GM19351 (cell line): ENCODE measurements at regions not wholly inside any gene's neighbourhood (a gene's known extent, or its start where the extent isn't known, plus 50 kb on each side); places are given as distances from the start of the nearest gene placed in this dataset.
A peak's percentile ranks its signal among the peaks of the same experiment; 100 is the strongest.

Source experiments
- ATAC-seq: cut with Tn5 transposase; IDR thresholded peaks from one replicate; pipeline ENCODE4 v1.9.1; 2021; ENCODE audit warnings: mild to moderate bottlenecking, moderate library complexity; ENCODE audit not compliant: unreplicated experiment

DNA sequence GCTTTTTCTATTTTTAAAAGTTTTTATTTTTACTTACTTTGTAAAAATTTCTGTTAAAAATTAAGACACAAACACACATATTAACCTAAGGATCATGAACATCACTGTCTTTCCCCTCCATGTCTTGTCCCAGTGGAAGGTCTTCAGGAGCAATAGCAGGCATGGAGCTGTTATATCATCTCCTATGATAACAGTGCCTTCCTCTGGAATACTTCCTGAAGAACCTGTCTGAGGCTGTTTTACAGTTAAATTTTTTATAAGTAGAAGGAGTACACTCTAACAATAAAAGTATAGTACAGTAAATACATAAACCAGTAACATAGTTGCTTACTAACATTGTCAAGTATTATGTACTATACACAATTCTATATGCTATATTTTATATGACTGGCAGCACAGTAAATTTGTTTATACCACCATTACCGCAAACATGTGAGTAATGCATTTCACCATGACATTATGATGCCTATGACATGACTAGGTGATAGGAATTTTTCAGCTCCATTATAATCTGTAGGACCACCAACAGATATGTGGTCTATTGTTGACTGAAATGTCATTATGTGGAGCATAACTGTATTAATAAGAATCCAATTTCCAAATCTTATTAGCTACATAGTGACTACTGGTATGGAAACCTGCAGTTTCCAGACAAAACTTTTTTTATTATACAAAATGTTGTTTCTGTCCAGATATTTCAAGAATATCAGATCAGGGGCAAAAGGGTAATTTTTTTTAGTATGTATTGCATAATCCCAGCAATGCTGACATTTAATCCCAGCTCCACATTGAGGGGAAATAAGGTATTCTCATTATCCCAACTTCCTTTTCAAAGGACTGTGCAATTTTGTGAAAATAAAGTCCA is 337.2 kb upstream of the SLC39A10 start:
- no peak for ATAC-seq

DNA sequence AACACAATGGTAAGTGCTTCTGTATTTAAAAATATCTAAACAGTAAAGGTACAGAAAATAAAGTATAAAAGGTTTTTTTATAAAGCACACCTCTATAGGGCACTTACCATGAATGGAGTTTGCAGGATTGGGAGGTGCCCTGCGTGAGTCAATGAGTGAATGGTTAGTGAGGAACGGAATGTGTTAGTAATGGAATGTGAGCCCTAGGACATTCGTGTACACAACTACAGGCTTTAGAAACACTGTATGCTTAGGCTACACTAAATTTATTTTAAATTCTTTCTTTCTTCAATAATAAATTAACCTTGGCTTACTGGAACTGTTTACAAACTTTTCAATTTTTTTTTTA is 337.9 kb upstream of the SLC39A10 start:
- no peak for ATAC-seq

- peak; percentile 45 for ATAC-seq
Measured at GRCh38 chr2:195318440-195319111, 338.4 kb upstream of the SLC39A10 start.

DNA sequence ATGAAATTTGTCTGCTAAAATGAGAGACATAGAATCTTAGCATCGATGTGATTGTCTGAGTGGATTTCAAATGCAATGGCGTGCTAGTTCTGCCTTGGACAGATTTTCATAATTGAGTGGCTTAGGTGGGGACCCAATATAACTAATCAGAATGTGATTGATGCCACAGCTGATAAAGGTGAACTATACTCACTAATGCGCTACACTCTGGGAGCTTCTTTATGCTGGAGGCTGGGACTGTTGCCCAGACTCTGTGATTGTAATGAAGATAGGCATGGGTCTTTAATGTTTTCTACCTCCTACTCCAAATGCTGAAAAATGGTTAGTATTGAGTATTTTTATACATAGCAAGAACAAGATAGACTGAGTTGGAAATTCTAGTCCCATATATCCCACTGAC is 339.5 kb upstream of the SLC39A10 start:
- no peak for ATAC-seq

DNA sequence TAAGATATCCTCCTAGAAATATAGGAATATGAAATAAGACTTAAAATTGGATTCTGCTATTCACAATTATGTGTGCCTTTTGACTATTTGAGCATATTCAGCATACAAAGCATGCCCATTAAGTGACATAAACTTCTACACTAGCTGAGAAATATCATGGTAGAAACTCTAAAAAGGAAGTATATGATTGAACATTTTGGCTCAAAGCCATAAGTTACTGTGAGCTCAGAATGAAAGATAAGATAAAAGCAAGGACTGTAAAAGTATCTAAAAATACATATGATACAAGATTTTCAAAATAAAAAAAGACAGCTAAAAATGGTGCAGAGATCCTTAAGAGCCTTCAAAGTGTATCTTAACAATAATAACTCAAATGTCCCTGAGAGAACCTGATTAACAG is 340.5 kb upstream of the SLC39A10 start:
- ATAC-seq, result no peak

DNA sequence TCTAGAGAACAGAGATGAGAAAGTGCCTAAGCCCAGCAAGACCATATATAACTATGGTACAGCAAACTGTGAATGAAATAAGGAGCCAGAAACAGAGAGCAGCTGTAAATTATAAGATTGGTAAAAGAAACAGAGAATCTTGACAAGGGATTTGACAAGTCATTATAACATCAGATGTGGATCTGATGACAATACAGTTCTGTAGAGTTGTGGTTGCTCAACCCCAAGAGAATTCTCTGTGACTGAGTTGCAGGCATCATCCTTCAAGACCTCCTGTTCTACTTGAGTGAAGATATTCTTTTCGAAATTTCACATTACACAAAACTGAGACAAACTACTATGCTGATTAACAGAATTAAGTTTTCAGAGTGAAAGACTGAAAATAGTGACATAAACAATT is 343.1 kb upstream of the SLC39A10 start:
- peak; percentile 45 for ATAC-seq

GRCh38 chr2:195312662-195313061 is 344.4 kb upstream of the SLC39A10 start:
- no peak for ATAC-seq

DNA sequence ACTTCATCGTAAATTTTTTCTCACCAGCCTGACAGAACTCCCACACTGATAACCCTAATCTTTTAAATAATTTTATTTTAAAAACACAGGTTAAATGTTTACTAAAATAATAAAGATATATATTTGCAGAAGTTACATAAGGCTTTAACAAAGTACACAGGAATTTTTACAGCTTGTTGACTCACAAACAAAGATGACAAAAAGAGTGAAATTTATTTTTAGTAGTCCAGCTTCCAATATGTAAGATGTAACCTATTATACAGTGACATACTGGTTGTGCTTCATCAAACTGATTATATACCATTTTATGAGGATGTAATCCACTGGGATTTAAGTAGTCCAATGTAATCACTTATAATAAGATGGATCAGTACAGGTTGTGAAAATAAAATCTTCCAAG is 348.9 kb upstream of the SLC39A10 start:
- ATAC-seq, result no peak

DNA sequence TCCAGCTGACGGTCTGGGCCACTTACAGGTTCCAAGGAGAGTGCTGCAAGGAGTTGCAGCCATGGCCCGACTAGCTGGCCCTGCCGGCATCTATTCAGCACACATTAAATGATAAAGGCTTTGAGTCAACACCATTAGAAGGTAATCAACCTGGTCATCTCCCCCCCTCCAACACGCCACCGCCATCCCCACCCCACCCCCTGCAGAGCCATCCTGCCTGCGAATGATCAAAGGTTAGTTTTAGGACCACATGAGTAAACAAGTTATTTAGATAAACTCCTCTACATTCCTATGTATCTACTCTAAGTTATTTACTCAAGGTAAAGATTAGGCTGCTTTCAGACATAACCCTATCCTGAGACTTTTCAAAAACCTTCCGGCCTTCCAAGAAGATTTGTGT is 349.3 kb upstream of the SLC39A10 start:
- ATAC-seq, result no peak

DNA sequence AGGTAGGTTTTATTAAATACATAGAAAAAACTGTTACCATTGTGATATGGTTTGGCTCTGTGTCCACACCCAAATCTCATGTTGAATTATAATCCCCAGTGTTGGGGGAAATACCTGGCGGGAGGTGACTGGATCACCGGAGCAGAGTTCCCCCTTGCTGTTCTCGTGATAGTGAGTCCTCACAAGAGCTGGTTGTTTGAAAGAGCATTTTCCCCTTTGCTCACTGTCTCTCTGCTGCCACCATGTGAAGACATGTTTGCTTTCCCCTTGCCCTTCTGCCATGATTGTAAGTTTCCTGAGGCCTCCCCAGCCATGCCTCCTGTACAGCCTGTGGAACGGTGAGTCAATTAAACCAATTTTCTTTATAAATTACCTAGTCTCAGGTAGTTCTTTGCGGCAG is 352.7 kb upstream of the SLC39A10 start:
- ATAC-seq, result peak; percentile 78

GRCh38 chr2:195300631-195301030 is 356.4 kb upstream of the SLC39A10 start:
- no peak for ATAC-seq

GRCh38 chr2:195299600-195299999 is 357.4 kb upstream of the SLC39A10 start:
- no peak for ATAC-seq

GRCh38 chr2:195296490-195296889 is 360.5 kb upstream of the SLC39A10 start:
- no peak for ATAC-seq

- ATAC-seq, result no peak
Measured at GRCh38 chr2:195289081-195289480, 367.9 kb upstream of the SLC39A10 start.

- ATAC-seq, result no peak
Measured at GRCh38 chr2:195279840-195280427, 377.1 kb upstream of the SLC39A10 start.

DNA sequence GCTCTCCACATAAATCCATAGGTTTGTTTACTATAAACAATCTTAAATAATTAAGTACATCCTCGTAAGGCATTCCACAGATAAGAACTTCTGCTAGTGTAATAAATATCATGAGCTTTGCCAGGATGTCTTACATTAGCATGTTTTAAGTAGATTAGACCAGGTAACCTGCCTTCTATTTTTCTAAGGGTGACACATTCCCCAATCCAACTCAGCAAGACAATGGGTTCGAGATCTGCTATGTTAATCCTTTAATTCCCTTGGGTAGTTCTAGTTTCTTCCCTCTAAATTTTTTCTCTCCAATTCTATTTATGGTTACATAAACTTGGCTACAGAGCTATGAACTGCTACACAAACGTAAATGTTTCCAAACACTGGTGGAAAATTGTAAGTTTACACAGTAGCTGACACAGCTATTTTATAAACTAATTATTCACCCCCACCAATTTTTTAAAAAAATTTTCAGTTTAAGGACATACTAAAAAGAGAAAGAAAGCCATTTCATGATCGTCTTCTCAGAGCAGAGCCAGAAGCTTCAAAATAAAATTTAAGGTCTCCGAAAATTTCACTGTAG is 386.5 kb upstream of the SLC39A10 start:
- no peak for ATAC-seq

DNA sequence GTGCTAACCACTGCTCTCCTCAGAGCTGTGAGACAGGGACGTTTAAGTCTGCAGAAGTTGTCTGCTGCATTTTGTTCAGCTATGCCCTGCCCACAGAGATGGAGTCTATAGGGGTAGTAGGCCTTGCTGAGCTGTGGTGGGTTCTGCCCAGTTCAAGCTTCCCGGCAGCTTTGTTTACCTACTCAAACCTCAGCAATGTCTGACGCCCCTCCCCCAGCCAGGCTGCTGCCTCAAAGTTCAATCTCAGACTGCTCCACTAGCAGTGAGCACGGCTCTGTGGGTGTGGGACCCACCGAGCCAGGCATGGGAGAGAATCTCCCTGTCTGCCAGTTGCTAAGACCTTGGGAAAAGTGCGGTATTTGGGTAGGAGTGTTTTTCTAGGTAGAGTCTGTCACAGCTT is 387.8 kb upstream of the SLC39A10 start:
- no peak for ATAC-seq

- ATAC-seq, result no peak
Measured at GRCh38 chr2:195257979-195258378, 399.0 kb upstream of the SLC39A10 start.

GRCh38 chr2:195252018-195252417 is 405.0 kb upstream of the SLC39A10 start:
- ATAC-seq, result no peak

GRCh38 chr2:195251214-195251613 is 405.8 kb upstream of the SLC39A10 start:
- ATAC-seq, result no peak

DNA sequence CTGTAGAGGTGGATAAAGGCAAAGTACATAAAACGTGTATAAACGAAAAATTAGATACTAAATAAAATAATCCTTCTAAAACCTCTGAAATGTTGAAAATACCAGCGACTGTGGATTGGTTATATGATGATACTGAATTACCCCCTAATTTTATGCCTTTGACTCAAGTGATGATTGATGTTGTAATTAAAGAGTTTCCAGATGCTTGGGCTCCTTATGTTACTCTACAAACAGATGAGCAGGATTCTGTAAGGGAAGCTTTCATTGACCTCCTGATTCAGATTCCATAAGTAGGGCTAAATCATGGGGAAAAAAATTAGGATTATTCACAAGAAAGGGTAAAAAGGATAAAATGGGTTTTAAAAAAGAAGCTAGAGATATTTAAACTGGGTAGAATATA is 418.2 kb upstream of the SLC39A10 start:
- no peak for ATAC-seq

DNA sequence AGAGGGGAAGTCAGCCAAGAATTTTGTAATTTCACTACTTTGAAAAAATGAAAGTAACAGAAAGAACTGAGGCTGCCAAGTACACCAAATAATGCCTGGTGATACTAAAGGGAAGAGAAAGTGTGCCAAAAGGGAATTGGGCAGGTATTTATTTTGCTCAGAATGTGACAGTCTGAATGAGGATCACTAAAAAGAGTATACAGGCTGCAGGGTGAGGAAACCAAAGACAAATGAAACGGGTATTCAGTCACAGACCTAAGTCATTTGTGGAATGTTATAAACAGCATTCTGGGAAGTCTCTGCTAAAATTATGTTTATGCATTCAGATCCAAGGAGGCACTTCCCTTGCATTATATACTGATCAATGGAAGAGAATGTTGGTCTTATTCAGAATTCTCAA is 418.6 kb upstream of the SLC39A10 start:
- ATAC-seq, result no peak
